AG08396 (cell line): ENCODE measurements at regions not wholly inside any gene's neighbourhood (a gene's known extent, or its start where the extent isn't known, plus 50 kb on each side); places are given as distances from the start of the nearest gene placed in this dataset.

ENCODE experiments used
- DNase-seq: peaks from one replicate; pipeline ENCODE4 v3.0.0; 2012; ENCODE audit warnings: low spot score, mixed read lengths

DNA sequence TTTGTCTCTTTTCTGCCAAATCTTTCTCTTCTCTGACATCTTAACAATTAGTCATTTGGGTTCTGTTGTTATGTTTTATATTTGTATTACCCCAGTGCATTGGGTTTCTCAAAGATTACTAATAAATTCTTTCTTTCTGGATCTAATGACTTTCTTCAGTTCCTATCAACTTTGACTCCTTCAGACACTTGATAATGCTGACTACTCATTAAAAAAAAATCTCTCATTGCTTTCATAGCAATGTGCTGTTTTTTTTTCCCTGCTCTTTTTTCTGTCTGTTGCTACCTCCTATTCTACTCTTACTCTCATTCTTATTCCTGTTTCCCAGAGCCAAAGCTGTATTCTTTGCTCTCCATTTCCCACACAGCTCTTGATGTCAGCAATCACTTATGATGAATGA lies 81.3 kb upstream of the MAP3K7 start:
- no peak for DNase-seq

GRCh38 chr6:90663873-90664272 lies 77.0 kb upstream of the MAP3K7 start:
- DNase-seq, result no peak

DNA sequence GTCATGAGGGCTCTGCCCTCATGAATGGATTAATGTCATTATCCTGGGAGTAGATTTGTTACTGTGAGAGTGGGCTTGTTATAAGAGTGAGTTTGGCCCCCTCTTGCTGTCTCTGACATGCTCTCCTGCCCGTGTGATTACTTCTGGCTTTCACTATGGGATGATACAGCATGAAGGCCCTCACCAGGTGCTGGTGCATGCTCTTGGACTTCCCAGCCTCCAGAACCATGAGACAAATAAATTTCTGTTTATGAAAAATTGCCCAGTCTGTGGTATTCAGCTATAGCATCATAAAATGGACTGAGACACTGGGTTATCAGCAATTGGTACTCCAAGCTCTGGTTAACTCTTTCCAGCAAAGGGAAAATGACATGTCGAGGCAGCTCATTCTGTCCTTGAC lies 76.2 kb upstream of the MAP3K7 start:
- DNase-seq, result no peak

- no peak for DNase-seq
These were observed 74.1 kb upstream of the MAP3K7 start for GRCh38 chr6:90660931-90661330.

- DNase-seq, result no peak
These were observed 71.6 kb upstream of the MAP3K7 start for GRCh38 chr6:90658497-90658896.

DNA sequence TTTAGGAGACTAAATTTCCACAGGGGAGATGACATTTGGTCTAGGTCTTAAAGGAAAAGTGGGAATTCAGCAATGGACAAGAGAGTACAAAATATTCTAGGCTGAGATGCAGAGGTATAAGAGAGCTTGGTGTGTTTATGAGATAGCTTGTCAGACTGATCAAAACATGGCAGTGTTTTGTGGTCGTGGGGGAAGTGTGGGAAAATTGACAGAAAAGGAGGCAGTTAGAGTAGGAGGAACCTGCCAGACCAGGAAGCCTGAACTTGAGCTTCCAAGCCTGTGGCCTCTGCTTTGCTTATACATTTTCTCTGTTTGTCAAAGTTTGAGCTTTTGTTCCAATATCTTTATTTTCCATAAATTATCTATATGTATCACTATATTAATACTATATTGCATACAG lies 69.5 kb upstream of the MAP3K7 start:
- DNase-seq, result no peak

- DNase-seq, result no peak
These were observed 67.9 kb upstream of the MAP3K7 start for GRCh38 chr6:90654806-90655205.

- DNase-seq, result no peak
These were observed 67.3 kb upstream of the MAP3K7 start for GRCh38 chr6:90654166-90654565.

DNA sequence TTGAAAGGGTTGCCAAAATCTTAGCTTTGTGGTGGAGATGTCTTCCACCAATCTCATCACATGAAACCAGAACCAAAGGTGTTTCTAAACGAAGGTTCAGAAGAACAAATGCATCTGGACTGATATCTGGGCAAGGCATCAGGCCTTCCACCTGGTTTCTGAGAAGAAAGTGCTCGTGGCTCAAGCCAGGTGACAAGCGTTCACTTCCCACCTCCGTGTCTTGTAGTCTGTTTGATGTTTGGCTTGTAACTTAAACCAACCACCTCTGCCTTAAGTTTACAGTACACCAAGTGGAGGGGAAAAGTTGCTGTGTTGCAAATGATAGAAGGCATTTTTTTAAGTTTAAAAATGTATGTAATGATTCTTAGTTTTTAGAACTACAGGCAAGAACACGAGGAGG lies 66.9 kb upstream of the MAP3K7 start:
- DNase-seq, result no peak

DNA sequence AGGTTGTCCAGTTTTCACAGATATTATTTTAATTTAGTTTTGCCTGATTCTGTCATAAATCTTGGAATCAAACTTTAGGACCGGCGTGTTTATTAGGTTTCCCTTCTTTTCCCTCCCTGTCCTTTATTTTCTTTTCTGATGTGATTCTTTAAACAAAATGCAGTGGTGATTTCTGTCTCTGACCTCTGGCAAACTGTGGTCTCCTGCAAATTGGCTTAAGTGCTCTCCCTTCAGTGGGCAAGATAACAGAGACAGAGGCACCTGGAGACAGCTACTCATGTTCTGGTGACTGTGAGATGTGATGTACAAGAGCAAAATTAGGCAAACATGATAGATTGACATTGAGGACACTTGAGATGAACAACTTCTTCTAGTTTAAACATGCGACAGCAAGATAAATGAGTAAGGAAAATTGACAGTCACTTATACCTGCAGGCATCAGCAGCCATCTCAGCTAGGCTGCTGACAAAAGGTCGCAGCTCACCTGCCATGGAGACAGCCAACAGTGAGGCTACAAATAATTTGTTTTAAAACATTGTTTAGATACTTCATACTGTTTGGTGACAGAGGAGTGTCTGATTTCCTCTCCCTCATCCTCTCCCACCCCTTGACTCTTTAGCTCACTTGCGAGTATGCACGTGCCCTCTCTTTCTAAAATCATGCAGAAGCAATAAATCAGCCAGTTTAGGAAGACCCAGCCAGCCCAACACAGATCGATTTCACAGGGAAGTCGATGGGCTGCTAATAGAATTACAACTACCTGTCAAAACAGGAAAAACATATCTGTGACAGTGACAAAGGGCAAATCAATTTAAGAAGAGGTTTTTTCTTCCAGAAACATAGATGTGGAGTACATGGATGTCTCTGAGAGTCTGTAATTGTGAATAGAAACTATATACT lies 63.4 kb upstream of the MAP3K7 start:
- no peak for DNase-seq

DNA sequence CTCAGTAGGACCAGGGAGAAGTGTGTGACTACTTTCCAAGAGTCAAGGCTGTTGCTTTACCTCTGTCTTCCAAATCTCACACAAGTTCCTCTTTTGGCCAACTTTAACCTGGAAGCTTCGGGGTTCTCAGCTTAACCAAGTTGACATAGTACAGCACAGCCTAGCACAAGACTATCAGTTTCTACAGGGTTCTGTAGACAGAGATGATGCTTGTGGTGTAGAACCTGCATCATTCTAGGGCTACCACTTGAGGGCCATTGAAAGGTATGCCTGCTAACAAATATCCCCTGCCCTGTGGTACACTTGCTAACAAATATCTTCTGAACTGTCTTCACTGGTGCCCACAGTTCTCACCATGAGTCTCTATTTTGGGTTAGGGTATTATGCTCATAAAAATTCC lies 62.0 kb upstream of the MAP3K7 start:
- no peak for DNase-seq

- no peak for DNase-seq
These were observed 60.1 kb upstream of the MAP3K7 start for GRCh38 chr6:90646940-90647339.

- DNase-seq, result no peak
These were observed 58.8 kb upstream of the MAP3K7 start for GRCh38 chr6:90645634-90646033.

GRCh38 chr6:90644492-90644891 lies 57.6 kb upstream of the MAP3K7 start:
- no peak for DNase-seq

DNA sequence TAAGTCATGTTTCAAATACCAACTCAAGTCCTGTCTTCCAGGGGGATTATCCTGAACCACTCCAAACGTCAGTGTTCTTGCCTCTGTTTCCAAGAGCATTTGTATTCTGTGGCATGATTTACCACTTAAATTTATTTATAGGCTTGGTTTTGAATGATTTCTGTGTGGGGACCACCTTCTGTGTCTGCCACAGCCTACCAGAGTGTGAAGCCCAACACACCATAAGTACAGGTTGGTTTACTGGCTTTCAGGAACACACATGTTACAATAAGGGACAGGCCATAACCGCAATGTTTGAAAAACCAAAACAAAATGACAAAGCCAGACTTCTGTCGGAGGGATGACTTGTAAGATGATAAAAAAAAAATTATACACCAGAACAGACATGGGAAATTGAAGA lies 56.5 kb upstream of the MAP3K7 start:
- no peak for DNase-seq

DNA sequence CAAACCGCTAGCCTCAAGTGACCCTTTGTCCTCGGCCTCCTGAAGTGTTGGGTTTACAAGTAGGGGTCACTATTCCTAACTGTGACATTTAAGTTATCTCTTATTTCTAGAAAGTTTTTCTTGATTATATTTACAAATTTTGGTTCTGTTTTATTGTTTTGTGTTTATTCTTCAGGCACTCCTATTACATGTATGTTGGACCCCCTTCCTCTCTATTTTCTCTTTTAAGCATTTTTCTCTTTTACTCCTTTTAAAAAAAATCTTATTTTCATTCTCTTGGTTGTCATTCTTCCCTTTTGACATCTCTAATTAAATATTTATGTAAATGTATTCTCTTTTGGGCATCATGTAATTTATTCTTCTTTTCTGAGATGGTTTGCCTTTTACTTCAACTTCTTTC lies 50.4 kb upstream of the MAP3K7 start:
- DNase-seq, result no peak
